ENCODE measurements at regions not wholly inside any gene's neighbourhood (a gene's known extent, or its start where the extent isn't known, plus 50 kb on each side); places are given as distances from the start of the nearest gene placed in this dataset.

DNA sequence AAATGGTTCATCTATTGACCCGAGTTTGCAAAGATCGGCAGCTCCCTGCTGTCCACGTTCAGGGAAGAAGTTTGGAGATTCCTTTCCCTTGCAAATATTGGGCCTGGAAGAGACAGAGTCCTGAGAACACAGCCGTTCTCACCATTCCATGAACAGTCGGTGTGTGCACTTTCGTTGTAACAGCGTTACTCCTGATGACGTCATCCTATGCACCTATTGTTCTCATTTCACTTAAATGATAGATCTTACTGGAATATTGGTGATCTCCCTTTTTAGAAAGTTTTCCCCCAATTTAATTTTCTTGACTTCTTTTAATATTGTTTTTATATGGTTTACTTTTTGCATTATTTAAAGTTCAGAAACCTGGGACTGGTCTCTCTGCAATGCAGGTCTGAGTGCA lies 320.7 kb upstream of the PFKP start:
- H3K4me3 ChIP-seq (ENCODE audit: low read length) = no peak overlapping the region
- TF ChIP-seq ZNF274 (IDR thresholded peaks at IDR 0.05; ENCODE audit: low read depth, low read length) = no peak

DNA sequence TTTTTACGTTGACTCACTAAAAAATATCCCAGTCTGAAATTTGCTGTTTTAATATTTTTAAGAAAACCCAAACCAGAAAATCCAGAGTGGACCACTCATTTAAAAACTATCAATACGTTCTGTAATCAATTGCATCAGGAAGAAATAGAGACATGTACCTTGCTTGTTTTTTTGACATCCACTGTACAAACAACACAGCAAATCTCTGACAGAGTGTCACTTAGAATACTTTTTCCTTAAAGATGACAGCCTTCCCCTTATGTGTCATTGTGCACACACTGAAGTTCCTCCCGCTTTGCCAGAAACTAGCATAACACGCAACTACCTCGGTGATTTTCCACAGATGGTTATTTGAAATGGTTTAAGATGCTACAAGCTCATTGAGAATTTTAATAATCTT lies 321.7 kb upstream of the PFKP start:
- no peak overlapping the region for H3K4me3 ChIP-seq (ENCODE audit: low read length)
- no peak for TF ChIP-seq ZNF274 (IDR thresholded peaks at IDR 0.05; ENCODE audit: low read depth, low read length)

DNA sequence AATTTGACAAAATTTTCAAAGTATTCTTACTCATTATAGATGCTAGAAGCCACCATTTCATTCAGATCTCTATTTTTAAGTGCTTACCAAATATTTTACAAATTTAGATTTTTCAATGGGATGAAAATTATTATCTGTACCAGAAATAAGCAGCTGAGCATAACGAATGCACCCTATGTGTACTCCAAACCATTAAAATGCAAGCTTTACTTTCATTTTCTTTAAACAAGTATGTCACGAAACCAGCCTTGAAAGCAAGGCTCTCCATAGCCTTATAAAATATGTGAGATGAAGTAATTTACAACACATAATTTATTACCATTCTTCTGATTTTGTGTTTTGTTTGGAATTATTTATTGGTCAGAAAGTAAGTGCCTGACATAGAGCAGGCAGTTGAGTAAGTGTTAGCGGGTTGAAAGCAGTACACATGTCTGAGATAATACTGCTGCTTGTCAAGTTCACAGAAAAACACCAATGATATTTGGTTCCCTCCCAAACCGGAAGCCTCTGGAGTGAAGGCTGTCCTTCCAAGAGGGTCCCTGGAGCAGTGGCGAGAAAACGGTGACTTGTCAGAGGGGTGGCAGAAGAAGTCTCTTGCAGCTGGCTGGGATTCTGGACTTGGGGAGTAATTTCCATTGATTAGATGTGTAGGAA lies 322.7 kb upstream of the PFKP start:
- no peak for TF ChIP-seq ZNF274 (IDR thresholded peaks at IDR 0.05; ENCODE audit: low read depth, low read length)
- H3K4me3 ChIP-seq (ENCODE audit: low read length) = no peak overlapping the region

DNA sequence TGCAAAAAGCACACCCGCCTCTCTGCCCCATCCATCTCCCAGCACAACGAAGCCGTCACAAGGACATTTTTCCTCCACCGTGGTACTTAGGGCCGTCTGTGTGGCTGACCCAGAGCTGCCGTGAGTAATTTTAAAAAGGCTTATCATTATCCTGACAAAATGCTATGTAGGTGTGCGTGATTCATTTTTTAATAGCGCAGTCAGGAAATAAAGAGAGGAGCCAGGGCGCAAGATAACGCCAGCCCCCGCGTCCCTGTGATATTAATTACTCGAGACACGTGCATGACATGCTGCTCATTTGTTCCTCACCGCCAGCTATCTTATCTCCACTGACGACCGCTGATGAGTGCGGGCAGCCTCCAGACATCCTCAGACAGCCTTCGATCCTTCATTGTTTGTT lies 332.7 kb upstream of the PFKP start:
- H3K4me3 ChIP-seq (ENCODE audit: low read length) = no peak overlapping the region
- TF ChIP-seq ZNF274 (IDR thresholded peaks at IDR 0.05; ENCODE audit: low read depth, low read length) = no peak

DNA sequence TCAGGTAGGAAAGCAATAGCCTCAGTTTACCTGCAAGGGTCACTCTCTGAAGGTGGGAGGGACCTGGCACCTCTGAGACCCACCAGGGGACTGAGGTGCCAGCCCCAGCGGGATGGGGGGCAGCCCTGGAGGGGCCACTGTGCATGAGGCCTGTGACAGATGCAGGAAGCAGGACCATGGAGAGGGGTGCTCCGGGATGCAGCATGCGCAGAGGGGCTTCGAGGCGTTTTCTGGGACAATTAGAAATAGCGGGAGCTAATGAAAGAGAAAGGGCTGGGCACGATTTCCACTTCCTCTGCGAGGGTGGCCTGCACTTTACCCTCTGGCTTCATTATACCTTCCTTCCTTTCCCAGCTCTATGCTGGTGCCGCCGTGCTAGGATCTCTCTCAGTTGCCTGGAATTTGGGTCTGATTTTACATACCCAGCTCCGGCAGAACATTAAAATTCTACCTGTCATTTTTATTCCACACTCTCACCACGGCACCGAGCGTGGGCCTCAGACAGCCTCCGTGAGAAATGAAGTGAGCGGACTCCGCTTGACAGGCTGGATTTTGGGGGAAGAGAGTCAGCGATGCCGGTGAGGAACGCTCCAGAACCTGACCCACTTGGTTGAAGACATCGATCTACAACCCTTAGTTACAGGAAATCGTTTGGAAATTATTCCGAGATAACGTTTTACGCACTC lies 333.9 kb upstream of the PFKP start:
- no peak for TF ChIP-seq ZNF274 (IDR thresholded peaks at IDR 0.05; ENCODE audit: low read depth, low read length)

DNA sequence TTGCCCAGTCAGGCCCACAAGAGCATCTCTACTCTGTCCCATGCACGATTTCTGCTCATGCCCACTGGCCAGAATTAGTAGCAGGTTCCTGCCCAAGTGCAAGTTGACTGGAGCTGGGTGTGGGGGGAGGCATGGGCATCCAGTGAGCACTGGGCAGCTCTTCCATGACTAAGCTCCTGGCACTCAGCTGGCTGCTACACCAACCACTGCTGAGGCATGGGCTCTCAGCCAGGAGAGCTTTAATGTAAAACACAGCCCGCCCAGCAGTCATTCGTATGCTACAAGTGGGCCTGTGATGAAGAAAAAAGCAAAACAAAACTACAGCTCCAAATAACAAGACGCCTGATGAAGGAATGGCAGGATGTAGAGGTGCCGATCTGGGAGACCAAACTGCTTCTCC lies 335.4 kb upstream of the PFKP start:
- H3K4me3 ChIP-seq (ENCODE audit: low read length) = no peak overlapping the region
- TF ChIP-seq ZNF274 (IDR thresholded peaks at IDR 0.05; ENCODE audit: low read depth, low read length) = no peak

More for the DNA sequence above, 333.9 kb upstream of the PFKP start:
- no peak overlapping the region for H3K4me3 ChIP-seq (ENCODE audit: low read length)

DNA sequence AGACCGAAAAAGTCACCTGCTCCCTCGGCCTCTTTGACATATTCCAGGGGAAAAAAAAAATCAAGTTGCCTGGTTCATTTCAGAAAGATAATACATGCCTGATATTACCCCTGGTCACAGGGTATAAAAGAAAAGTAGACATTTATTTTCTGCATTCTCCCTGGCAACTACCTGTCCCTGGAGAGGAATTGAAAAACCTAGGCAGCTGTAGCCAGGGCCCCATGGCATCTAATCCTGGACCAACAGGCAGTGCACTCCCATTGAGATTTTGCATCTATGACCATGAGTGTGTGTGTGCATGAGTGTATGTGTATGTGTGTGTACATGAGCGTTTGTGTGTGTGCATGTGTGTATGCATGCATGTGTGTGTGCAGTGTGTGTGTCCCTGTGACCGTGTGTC lies 338.2 kb upstream of the PFKP start:
- no peak overlapping the region for H3K4me3 ChIP-seq (ENCODE audit: low read length)
- TF ChIP-seq ZNF274 (IDR thresholded peaks at IDR 0.05; ENCODE audit: low read depth, low read length) = no peak

DNA sequence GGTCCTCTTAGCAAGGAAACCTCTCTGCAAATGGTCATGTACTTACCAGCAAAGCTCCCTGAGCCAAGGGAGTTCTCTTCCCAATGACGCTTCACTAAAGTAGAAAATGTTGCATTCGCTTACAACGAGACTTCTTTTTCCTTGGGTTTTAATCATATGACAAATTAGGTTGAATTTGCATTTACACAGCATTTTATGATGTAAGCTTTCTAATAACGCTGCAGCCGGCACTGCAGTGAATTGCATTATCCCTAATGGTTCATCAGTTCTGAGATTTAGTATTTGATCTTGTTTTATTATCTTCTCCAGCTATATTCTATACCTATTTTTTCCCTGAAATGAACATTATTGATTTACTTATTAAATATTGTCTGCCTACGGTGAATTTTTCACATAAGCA lies 339.3 kb upstream of the PFKP start:
- TF ChIP-seq ZNF274 (IDR thresholded peaks at IDR 0.05; ENCODE audit: low read depth, low read length) = no peak
- H3K4me3 ChIP-seq (ENCODE audit: low read length) = no peak overlapping the region

DNA sequence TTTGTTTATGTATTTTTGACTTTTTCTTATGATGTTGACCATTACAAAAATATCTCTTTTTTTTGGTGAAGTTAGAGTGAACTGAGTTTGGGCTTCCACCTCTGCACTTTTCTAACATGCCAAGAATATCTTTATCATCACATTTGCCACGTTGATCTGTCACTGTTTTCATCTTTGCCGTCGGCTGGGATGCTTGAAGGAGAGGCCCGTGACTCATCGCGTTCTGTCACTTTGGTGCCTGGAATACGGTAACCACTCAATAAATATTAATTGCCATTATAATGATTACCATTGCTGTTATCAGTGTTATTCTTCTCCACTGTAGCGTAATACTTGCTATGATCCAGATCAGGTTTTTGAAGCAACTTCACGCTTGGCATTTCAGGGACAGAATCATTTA lies 350.8 kb upstream of the PFKP start:
- no peak overlapping the region for H3K4me3 ChIP-seq (ENCODE audit: low read length)

DNA sequence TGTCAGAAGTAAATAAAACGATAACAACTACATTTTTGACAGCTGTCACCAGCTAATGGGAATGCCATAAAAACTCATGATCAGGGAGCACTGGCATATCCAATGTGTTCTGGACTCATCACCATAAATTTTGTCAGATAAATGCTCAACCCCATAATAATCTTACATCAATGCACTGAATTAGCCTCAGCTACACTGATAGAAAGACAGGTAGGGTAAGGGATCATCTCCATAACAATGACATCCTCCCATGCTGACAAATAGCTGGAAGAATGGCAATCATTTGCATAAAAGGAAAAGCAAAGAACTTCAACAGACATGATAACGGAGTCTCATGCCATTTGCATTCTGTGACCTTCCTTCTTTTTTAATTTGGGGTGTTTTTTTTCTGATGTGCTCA lies 352.8 kb upstream of the PFKP start:
- TF ChIP-seq ZNF274 (IDR thresholded peaks at IDR 0.05; ENCODE audit: low read depth, low read length) = no peak
- H3K4me3 ChIP-seq (ENCODE audit: low read length) = no peak overlapping the region

More for the DNA sequence above, 350.8 kb upstream of the PFKP start:
- no peak for TF ChIP-seq ZNF274 (IDR thresholded peaks at IDR 0.05; ENCODE audit: low read depth, low read length)

DNA sequence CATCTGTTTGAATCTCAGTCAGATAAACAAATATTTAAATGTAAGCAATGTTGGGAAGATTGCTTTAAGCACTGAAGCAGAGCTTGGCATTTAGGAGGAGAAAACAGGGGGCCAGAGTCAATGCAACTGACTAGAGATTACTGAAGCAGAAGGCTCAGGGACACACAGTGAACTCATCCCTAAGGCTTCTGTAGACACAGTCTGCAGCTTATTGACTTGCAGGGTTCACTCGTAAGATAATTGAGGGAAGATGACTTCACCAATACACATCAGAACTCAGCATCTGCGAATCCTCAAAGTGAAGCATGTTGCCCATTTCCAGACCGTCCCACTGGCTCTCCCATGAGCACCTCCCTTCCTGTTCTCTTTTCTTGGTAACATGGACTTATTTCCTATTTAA lies 363.4 kb upstream of the PFKP start:
- no peak overlapping the region for H3K4me3 ChIP-seq (ENCODE audit: low read length)
- TF ChIP-seq ZNF274 (IDR thresholded peaks at IDR 0.05; ENCODE audit: low read depth, low read length) = no peak

DNA sequence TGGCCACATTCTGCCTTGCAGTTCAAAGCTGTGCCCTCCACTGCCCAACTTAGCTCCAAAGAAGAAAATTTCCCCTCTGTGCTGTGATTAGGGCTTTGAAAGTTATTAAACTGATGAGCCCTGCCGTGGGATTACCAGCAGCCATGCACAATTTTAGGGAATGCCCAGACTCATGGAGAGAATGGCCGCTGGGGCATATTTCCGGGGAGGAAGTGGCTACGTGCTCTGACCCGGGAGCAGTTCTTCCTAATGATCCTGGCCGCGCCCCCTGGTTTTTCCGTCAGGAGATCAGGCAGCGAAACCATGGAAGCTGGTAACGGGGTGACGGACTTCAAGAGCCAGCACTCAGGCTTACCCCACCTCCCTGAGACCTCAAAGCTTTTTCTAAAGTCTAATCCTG lies 365.5 kb upstream of the PFKP start:
- TF ChIP-seq ZNF274 (IDR thresholded peaks at IDR 0.05; ENCODE audit: low read depth, low read length) = no peak
- H3K4me3 ChIP-seq (ENCODE audit: low read length) = no peak overlapping the region

DNA sequence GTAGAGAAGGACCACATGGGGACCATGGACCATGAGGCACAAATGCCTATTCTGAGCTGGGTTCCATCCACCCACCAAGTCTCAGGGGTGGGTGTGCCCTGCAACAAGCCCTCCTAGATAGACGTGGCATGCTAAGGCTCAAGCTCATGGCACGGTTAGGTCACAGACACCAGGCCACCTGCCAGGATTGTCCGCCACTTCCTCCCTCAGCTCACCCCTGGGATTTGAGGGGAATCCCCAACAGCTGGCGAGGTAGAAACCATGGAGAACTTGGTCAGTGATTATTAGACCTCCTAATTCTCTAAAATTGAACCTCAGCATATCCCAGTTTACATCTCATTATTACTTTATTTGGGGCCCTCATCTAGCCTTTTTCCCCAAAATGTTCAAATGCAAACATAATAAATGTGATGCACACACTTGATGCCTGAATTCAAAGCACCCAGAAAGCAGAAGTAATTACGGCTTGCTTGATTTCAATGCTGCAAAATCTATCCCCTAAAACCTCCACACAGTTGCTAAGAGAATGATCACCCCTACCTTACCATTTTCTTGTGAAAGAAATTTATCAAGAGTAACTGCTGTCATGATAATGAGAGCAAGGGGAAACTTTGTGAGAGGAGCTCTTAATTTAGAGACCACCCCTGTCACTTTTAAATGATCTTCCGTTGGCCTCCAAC lies 366.6 kb upstream of the PFKP start:
- no peak for TF ChIP-seq ZNF274 (IDR thresholded peaks at IDR 0.05; ENCODE audit: low read depth, low read length)
- no peak overlapping the region for H3K4me3 ChIP-seq (ENCODE audit: low read length)

DNA sequence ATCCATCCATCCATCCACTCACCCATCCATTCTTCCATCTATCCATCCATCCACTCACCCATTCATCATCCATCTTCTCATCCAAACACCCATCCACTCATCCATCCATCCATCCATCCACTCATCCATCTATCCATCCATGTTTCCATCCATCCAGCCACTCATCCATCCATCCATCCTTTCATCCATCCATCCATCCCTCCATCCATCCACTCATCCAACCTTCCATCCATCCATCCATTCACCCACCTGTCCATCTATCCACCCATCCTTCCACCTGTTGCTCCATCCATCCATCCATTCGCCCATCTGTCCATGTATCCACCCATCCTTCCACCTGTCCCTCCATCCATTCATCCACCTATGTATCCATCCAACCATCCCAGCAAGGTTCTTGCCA lies 378.4 kb upstream of the PFKP start:
- no peak overlapping the region for H3K4me3 ChIP-seq (ENCODE audit: low read length)
- TF ChIP-seq ZNF274 (IDR thresholded peaks at IDR 0.05; ENCODE audit: low read depth, low read length) = no peak

DNA sequence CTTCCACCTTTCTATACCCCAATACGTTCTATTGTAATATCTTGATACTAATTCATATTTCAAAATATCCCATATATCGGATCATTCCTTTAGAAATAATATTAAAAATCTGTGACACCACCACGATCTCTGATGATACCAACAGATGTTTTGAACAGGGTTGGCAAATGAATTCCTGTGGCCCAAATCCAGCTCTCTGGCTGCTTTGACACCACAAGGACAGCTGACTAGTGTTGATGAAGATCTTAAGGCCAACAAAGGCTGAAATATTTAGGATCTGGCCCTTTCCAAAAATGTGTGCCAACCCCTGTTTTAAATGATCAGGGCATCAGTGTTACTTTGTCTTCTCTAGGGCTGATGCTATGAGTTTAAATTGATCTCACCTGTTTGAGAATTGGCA lies 380.7 kb upstream of the PFKP start:
- no peak overlapping the region for H3K4me3 ChIP-seq (ENCODE audit: low read length)
- no peak for TF ChIP-seq ZNF274 (IDR thresholded peaks at IDR 0.05; ENCODE audit: low read depth, low read length)

Measured in GM08714 (cell line).